ENCODE measurements at regions not wholly inside any gene's neighbourhood (a gene's known extent, or its start where the extent isn't known, plus 50 kb on each side); places are given as distances from the start of the nearest gene placed in this dataset.
"Not testable (repeated sequence)": the region's sequence is repeated elsewhere in the genome, so short reads cannot be mapped to it uniquely, and the experiment has no call there.

DNA sequence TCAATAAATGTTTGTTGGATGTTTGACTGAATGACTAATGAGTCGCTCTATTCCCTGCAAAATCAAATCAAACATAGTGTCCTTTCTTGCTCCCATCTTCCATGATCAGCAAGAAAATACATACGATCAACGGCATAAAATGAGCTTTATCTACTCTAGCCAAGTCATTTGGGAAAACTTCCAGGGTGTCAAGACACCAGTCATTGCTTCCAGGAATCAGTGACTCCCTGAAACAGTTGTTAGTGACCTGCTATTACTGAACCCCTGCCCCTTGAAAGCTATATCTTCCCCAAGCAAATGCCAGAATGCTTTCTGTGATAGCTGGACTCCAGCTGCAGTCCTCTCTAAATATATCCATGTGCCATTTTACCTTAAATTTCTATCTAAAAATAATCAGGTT, 169.5 kb upstream of the SSTR1 start:
- no peak overlapping the region for H3K27ac Mint-ChIP-seq
- peaks cover 0 to 6% (median 5%) of the 10 kb centered on the region in 3 donors for H3K9me3 Mint-ChIP-seq
- no peak overlapping the region for H3K4me3 Mint-ChIP-seq
- H3K4me1 Mint-ChIP-seq, result no peaks in the 10 kb centered on the region
- no peaks in the 10 kb centered on the region for H3K27me3 Mint-ChIP-seq
- H3K36me3 Mint-ChIP-seq, result no peaks in the 10 kb centered on the region

DNA sequence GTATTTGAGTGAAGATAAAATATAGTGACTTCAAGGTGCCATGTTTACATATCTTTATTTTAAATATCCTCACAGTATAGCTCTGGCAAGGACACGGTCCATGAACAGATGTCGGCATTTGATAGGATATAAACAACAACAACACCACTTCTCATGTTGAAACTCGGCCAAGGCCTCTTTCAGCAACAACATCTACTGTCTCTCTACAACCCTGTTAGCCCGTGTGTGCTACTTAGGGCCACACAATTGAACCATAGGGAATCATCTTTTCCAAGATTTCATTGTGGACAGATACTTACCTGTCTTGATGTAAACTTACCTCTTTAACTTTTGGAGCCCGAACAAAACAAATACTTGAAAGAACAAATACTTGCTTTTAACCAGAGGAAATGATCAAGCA, 168.7 kb upstream of the SSTR1 start:
- Mint-ChIP-seq H3K4me1 (no peaks in the 10 kb centered on the region), H3K9me3 (peaks cover 0 to 4% (median 3%) of the 10 kb centered on the region in 3 donors), H3K27me3 (no peaks in the 10 kb centered on the region), H3K27ac (no peak overlapping the region), H3K4me3 (no peak overlapping the region), H3K36me3 (no peaks in the 10 kb centered on the region)

DNA sequence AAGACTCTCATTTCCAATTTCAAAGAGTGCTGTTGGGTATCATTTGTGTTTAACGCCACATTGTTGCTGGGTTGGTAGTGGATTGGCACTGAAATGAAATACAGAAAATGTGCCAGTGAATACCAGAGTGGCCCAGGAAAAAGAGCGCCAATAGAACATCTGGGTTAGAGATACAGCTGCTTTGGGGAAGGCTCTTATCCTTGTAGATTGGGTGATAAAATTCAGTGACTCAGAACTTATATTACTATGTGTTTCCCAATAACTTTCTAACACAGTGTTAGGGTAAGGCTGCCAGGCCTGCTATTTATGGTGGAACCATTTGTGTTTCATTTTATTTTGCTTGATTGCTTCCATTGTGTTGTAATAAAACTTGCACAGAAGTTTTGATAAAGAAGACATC, 168.2 kb upstream of the SSTR1 start:
- Mint-ChIP-seq H3K27me3 (no peaks in the 10 kb centered on the region), H3K4me1 (no peaks in the 10 kb centered on the region), H3K27ac (no peak overlapping the region), H3K9me3 (peaks cover 0 to 2% (median 0%) of the 10 kb centered on the region in 3 donors), H3K36me3 (no peaks in the 10 kb centered on the region), H3K4me3 (no peak overlapping the region)

DNA sequence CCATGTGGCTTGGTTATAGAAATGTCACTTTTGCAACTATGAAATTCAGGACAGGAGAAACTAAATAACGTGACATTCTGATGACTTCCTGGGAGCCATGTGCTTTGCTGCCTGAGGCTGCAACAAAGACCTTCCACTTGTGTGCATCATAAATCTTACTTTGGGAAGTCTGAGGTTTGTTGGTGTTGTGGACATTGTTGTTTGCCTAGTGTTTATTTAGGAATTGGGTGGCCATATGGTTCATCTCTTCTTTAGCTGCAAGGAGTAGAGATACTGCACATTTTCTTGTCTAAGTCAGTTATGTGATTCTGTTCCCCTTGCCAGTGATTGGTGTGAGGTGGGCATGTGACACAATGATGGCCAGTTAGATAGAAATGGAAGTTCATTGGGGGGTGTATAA, 167.3 kb upstream of the SSTR1 start:
- Mint-ChIP-seq H3K4me3 (no peak overlapping the region), H3K27ac (no peak overlapping the region), H3K36me3 (no peaks in the 10 kb centered on the region), H3K27me3 (no peaks in the 10 kb centered on the region), H3K9me3 (peaks cover 0 to 2% (median 0%) of the 10 kb centered on the region in 3 donors), H3K4me1 (no peaks in the 10 kb centered on the region)

DNA sequence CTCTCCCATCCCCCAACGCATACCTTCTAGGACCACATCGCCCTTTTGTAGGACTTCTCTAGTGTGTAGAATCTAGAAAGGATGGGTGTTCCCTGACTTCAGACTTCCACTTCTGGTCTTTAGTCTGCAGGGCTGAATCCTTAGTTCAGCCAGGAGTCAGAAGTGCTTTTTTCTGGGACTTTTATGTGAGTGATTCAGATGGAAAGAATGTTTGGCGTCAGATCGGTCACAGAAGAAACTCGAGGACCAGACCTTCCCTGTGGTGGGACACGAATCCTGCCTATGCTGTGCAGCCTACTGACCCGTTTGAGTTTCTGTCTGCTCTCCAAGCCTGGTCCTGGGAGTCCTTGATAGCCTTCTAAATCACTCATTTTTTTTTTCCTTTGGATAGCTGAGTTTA, 165.4 kb upstream of the SSTR1 start:
- Mint-ChIP-seq H3K27me3 (no peaks in the 10 kb centered on the region), H3K36me3 (no peaks in the 10 kb centered on the region), H3K27ac (no peak overlapping the region), H3K4me1 (no peaks in the 10 kb centered on the region), H3K4me3 (no peak overlapping the region), H3K9me3 (peaks cover 0 to 2% (median 0%) of the 10 kb centered on the region in 3 donors)

DNA sequence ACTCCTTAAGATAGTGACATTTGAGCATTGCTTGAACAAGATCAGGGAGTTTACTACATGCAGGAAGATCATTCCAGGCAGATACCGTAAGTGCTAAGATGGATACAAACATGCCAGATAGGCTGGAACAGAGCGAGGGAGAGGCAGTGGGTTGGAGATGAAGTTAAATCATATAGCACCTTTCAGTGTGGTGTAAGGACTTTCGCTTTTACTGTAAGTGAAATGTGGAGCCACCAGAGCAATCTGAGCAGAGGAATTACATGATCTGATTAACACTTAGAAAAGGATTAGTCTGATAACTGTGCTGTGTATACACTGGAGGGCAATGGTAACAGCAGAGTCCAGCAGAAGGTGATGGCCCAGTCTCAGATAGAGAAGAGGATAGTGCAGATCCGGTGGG, 163.0 kb upstream of the SSTR1 start:
- no peak overlapping the region for H3K4me3 Mint-ChIP-seq
- no peaks in the 10 kb centered on the region for H3K4me1 Mint-ChIP-seq
- H3K27me3 Mint-ChIP-seq, result no peaks in the 10 kb centered on the region
- peaks cover 4 to 6% (median 5%) of the 10 kb centered on the region in 3 donors for H3K9me3 Mint-ChIP-seq
- no peaks in the 10 kb centered on the region for H3K36me3 Mint-ChIP-seq
- H3K27ac Mint-ChIP-seq, result no peak overlapping the region

DNA sequence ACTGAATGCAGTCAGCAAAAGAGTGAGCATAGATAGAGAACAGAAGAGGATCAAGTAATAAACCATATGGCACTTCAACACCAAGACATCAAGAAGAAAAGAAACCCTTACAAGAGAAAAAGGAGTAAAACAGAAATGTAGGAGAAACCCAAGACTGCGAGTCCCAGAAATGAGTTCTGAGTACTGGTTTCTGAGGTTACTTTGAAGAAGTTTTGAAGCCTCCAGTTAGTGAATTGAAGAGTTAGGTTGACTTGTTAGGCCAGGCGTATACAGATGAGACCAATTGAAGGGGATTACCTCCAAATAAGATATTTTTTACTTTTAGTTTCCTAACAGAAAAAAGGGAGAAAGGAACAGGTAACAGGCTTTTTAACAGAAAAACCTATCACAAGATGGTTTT, 162.2 kb upstream of the SSTR1 start:
- H3K27me3 Mint-ChIP-seq, result no peaks in the 10 kb centered on the region
- no peaks in the 10 kb centered on the region for H3K4me1 Mint-ChIP-seq
- H3K36me3 Mint-ChIP-seq, result peaks cover 1% of the 10 kb centered on the region
- peaks cover 4 to 6% (median 5%) of the 10 kb centered on the region in 3 donors for H3K9me3 Mint-ChIP-seq
- no peak overlapping the region for H3K4me3 Mint-ChIP-seq
- H3K27ac Mint-ChIP-seq, result no peak overlapping the region

DNA sequence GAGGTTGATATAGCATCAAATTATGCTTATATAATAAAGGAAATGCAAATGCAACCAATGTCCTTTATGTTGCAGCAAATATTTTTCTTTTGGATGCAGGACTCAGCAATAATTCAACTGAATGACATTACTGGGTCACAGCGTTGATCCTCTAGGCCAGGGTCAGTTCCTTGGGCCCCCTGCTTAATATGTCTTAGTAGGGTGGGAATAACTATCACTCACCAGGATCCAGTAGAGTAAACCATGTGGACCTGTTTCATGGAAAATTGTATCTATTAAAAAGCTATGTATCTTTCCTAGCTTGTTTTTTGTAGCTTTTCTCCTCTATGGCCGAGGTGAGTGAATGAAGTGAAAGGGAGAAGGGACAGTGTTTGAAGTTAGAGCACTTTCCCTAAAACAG, 161.5 kb upstream of the SSTR1 start:
- no peak overlapping the region for H3K27ac Mint-ChIP-seq
- peaks cover 4 to 6% (median 5%) of the 10 kb centered on the region in 3 donors for H3K9me3 Mint-ChIP-seq
- no peak overlapping the region for H3K4me3 Mint-ChIP-seq
- H3K27me3 Mint-ChIP-seq, result no peaks in the 10 kb centered on the region
- H3K4me1 Mint-ChIP-seq, result no peaks in the 10 kb centered on the region
- peaks cover 4% of the 10 kb centered on the region for H3K36me3 Mint-ChIP-seq

DNA sequence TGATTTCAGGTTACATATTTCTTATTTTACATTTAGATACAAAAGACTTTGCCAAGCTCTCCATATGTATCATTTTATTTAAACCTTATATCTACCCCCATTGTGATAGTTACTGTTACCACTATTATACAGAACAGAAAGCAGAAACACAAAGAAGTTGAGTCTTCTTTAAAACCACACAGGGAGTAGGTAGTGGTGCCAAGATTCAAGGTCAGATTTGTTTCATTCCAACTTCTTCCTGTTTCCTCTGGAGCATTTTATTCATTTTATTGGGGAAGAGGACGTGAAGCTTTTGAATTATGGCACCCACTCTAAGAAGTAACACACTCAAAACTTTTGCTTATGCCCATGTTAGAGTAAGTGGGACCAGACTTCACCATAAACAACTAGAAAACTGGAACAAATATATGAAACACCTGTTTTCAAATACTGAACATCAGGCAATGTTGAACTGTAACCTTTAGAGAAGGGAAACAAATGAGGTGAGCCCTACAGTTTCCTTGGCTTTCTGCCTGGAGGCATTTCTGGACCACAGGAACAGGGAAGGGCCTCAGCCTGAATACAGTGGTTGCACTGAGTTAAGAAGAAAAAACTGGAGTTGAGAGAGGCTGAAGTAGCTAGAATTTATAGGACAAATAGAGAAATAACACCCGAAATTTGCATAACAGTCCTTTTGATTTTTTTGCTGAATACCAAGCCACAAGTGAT, 160.4 kb upstream of the SSTR1 start:
- Mint-ChIP-seq H3K27me3 (no peaks in the 10 kb centered on the region), H3K4me3 (no peak overlapping the region), H3K36me3 (peaks cover 4% of the 10 kb centered on the region), H3K4me1 (no peaks in the 10 kb centered on the region), H3K27ac (no peak overlapping the region), H3K9me3 (peaks cover 4 to 5% (median 4%) of the 10 kb centered on the region in 3 donors)

DNA sequence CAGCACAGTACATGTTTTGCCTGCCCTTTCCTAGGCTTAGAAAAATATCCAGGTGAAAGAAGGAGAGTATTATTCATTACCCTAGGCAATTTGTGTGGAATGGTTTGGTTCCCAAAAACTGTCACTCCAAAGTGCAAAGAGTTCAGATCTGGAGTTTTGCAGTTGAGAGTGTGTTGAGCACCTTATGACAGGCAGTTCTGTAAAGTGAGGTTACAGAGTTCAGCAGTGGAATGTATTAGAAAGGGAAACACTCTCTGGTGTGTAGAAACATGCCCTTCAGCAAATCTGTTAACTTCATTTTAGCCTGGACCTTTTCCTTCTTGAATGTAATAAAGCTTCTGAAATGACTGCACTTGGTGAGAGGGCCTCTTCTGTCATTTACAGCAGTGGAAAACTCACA, 154.0 kb upstream of the SSTR1 start:
- H3K9me3 Mint-ChIP-seq, result peaks cover 2 to 6% (median 5%) of the 10 kb centered on the region in 3 donors
- no peak overlapping the region for H3K27ac Mint-ChIP-seq
- H3K27me3 Mint-ChIP-seq, result no peaks in the 10 kb centered on the region

DNA sequence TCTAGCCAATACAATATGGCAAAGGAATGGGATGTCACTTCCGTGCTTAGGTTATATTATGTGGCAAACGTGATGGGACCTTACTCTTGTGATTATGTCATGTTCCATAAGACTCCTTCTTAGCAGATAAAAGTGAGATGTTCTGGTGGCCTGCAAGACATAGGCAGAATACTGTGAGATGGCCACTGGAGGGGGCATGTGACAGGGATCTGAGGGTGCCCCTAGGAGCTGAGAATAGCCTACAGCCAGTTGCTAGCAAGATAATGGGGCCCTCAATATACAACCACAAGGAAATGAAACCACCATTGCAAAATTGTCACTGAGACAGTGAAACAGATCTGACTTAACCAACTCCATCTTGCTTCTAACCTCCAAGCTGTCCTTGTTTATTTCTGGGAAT, 151.4 kb upstream of the SSTR1 start:
- H3K4me3 Mint-ChIP-seq, result no peak overlapping the region
- no peak overlapping the region for H3K27ac Mint-ChIP-seq
- H3K9me3 Mint-ChIP-seq, result peaks cover 3 to 10% (median 6%) of the 10 kb centered on the region in 3 donors
- no peaks in the 10 kb centered on the region for H3K27me3 Mint-ChIP-seq
- H3K36me3 Mint-ChIP-seq, result peaks cover 2% of the 10 kb centered on the region
- H3K4me1 Mint-ChIP-seq, result no peaks in the 10 kb centered on the region

More for the DNA sequence above, 154.0 kb upstream of the SSTR1 start:
- Mint-ChIP-seq H3K36me3 (peaks cover 6% of the 10 kb centered on the region), H3K4me3 (no peak overlapping the region), H3K4me1 (no peaks in the 10 kb centered on the region)

DNA sequence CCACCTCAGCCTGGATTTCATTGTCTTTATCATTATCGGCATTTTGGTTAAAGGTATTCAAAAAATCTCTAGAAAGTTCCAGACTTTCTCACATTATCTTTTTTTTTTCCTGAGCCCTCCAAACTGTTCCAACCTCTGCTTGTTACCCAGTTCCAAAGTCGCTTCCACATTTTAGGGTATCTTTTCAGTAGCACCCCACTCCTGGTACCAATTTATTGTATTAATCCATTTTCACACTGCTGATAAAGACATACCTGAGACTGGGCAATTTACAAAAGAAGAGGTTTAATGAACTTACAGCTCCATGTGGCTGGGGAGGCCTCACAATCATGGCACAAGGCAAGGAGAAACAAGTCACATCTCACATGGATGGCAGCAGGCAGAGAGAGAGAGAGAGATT, 145.5 kb upstream of the SSTR1 start:
- not testable (repeated sequence) for H3K27ac Mint-ChIP-seq, H3K4me1 Mint-ChIP-seq, H3K36me3 Mint-ChIP-seq, H3K27me3 Mint-ChIP-seq, H3K4me3 Mint-ChIP-seq
- H3K9me3 Mint-ChIP-seq, result peaks cover 2 to 16% (median 8%) of the 10 kb centered on the region in 3 donors

DNA sequence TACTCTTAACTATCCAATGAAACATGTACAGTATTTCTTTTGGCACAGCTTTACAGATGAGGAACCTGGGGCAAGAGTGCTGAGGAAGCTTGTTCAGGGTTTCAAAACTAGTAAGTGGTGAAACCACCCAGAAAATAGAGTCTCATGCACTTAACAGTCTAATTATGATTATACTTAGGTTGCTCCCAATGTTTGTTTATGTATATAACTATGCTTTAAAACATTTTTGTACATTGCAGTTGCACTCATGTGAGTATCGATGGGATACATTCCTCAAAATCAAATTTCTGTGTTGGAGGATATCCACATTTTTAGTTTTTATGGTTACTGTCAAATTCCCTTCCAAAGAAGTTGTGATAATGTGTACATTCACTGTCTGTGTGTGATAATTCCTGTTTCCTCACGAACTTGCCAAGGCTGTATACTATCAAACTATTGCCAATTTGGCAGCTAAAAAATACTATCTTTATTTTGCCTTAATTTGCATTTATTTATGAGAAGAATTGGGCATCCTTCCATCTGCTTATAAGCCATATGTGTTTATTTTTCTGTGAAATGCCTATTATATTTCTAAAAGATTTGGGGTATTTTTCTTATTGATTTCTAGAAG, 143.9 kb upstream of the SSTR1 start:
- H3K4me3 Mint-ChIP-seq, result no peak overlapping the region
- H3K9me3 Mint-ChIP-seq, result peaks cover 2 to 16% (median 8%) of the 10 kb centered on the region in 3 donors
- peaks cover 1% of the 10 kb centered on the region for H3K36me3 Mint-ChIP-seq
- no peak overlapping the region for H3K27ac Mint-ChIP-seq
- no peaks in the 10 kb centered on the region for H3K27me3 Mint-ChIP-seq
- no peaks in the 10 kb centered on the region for H3K4me1 Mint-ChIP-seq

DNA sequence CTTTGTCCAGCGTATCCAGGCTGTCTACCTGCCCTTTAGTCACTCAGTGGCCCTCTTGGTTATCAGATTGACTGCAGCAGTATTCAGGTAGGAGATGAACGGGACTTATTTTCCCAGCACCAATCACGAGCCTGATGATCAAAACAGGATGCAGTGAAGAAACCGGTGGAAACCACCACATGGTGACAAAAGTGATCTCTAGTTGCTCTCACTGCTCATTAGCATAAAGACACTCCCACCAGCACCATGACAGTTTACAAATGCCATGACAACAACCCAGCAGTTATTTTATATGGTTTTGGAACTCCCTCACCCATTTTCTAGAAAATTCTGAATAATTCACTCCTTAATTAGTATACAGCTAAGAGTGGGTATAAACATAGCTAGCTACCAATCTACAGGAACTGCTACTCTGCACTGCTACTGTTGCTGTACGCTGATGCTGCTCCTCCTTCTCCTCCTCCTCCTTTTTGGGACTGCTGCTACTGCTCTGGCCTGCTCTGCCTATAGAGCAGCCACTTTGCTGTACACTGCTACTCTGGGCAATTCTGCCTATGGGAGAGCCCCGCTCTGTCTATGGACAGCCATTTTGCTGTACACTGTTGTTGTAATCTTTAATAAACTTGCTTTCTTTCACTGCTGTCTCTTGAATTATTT, 142.5 kb upstream of the SSTR1 start:
- H3K27ac Mint-ChIP-seq, result peak overlapping the region in 2 of 3 donors; percentile 53 to 75
- H3K9me3 Mint-ChIP-seq, result peaks cover 2 to 16% (median 4%) of the 10 kb centered on the region in 3 donors
- H3K36me3 Mint-ChIP-seq, result peaks cover 1% of the 10 kb centered on the region
- H3K4me3 Mint-ChIP-seq, result no peak overlapping the region
- no peaks in the 10 kb centered on the region for H3K4me1 Mint-ChIP-seq
- no peaks in the 10 kb centered on the region for H3K27me3 Mint-ChIP-seq

DNA sequence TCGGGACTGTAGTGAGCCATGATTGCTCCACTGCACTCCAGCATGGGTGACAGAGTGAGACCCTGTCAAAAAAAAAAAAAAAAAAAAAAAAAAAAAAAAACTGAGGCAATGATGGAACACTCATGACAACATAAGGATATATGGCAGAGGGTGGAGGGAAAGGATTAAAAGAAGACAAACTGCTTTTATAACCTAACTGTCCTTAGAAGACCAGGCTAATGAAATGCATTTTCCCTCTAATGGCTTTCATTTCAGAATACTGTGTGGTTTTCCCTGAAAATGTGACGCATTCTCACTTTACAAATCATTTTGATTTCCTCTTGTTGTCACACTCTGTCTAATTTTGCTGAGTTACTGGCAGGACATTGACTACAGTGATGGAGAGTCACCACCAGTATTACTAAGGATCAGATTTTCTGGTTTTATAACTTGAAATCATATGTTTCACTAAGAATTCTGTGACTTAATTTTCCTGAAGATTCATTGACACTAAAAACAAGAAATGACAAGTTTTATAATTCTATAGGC, 137.6 kb upstream of the SSTR1 start:
- H3K27me3 Mint-ChIP-seq, result no peaks in the 10 kb centered on the region
- H3K4me1 Mint-ChIP-seq, result no peaks in the 10 kb centered on the region
- H3K36me3 Mint-ChIP-seq, result no peaks in the 10 kb centered on the region
- H3K27ac Mint-ChIP-seq, result no peak overlapping the region
- no peak overlapping the region for H3K4me3 Mint-ChIP-seq
- peaks cover 0 to 5% (median 2%) of the 10 kb centered on the region in 3 donors for H3K9me3 Mint-ChIP-seq
